ENCODE measurements at regions not wholly inside any gene's neighbourhood (a gene's known extent, or its start where the extent isn't known, plus 50 kb on each side); places are given as distances from the start of the nearest gene placed in this dataset.

DNA sequence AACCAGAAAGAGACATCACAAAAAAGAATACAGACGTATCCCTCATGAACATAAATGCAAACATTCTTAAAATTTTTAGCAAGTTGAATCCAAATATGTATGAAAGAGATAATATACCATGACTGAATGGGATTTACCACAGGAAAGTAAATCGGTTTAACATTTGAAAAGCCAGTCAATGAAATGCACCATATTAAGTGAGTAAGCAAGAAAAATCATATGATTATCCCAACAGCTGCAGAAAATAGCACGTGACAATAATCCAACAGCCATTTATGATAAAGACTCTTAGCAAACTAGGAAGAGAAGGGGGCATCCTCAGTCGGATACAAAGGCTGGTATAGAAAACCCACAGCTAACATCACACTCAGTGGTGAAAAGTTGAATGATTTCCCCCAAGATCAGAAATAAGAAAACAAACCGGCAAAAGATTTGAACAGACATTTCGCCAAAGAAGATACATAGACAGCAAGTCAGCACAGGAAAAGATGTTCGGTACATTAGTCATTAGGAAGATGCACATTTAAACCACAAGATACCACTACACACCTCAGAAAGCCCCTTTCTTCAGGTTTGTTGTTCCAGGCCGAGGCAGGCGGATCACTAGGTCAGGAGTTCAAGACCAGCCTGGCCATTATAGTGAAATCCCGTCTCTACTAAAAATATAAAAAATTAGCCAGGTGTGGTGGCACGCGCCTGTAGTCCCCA lies 144.3 kb downstream of the INHBB start:
- no peaks in the 10 kb centered on the region for H3K9me3 ChIP-seq
- in situ Hi-C loops (cut with MboI; ENCODE audit: low sequenced_read_pairs): no loop called here
- no peak for DNase-seq (ENCODE audit: low spot score in 2 of 2)
- no peaks in the 10 kb centered on the region for H3K36me3 ChIP-seq (replicated peaks)
- H3K4me1 ChIP-seq: no peaks in the 10 kb centered on the region
- no peak overlapping the region for H3K4me3 ChIP-seq
- H3K27me3 ChIP-seq (ENCODE audit: low read depth): no peaks in the 10 kb centered on the region

DNA sequence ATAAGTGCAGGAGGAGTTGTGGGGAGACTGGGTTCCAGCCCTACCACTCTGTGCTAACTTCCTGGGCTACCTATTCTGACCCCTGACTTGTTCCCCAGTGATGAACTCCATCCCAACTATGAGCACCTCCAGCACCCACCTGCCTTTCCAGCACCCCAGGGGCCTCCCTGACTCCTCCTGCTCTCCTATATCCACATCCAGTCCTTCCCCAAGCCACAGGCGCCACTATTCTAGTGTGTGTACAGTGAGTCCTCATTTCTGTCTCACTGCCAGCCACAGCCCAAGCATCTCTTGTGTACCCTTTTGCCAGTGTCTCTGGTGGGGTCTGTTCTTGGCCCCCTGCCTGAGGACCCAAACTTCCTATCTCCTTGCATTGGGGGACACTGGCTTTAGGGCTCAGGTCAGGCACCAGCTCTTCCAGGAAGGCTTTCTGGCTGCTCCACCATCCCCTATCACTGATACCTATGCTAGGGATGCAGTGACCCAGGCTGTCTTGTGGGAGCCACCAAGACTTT lies 145.2 kb downstream of the INHBB start:
- in situ Hi-C loops (cut with MboI; ENCODE audit: low sequenced_read_pairs): no loop called here
- Histone ChIP-seq H3K27me3 (ENCODE audit: low read depth) (no peaks in the 10 kb centered on the region), H3K4me3 (no peak overlapping the region), H3K9me3 (no peaks in the 10 kb centered on the region), H3K4me1 (no peaks in the 10 kb centered on the region), H3K36me3 (replicated peaks) (no peaks in the 10 kb centered on the region)
- DNase-seq (ENCODE audit: low spot score in 2 of 2): no peak

DNA sequence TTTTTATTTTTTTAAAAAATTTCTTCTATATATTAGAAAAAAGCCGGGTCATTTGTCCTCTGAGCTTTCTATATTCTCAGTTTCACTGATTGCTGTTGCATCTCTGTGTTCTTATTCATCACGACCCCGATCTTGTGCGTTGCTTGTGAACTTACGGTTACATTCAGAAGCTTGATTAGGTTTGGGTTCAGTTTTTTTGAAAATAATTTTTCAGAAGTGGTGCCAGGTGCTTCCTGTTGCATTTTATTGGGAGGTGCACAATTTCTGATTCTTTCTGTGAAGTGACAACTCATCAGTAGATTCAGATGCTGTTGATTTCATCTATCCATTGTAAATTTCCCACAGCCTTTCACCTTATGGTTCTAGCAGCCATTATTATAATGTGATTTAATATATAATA lies 147.3 kb downstream of the INHBB start:
- in situ Hi-C loops (cut with MboI; ENCODE audit: low sequenced_read_pairs): no loop called here
- H3K9me3 ChIP-seq: no peaks in the 10 kb centered on the region
- H3K27me3 ChIP-seq (ENCODE audit: low read depth): no peaks in the 10 kb centered on the region
- no peak overlapping the region for H3K4me3 ChIP-seq
- DNase-seq (ENCODE audit: low spot score in 2 of 2): no peak
- no peaks in the 10 kb centered on the region for H3K4me1 ChIP-seq
- H3K36me3 ChIP-seq (replicated peaks): no peaks in the 10 kb centered on the region

DNA sequence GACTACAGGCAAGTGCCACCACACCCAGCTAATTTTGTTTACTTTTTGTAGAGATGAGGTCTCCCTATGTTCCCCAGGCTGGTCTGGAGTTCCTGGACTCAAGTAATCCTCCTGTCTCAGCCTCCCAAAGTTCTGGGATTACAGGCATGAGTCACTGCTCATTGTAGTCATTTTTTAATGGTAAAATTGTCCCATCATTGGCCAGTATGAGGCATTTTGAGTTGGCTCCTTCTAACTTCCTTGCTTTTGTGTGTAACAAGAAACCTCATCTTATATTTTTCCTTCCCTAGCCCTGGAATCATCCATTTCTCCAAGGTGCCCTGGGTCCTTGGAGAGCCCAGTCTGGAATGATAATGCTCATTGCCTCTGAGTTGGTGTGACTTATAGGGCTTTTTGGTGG lies 148.5 kb downstream of the INHBB start:
- no peaks in the 10 kb centered on the region for H3K4me1 ChIP-seq
- DNase-seq (ENCODE audit: low spot score in 2 of 2): no peak
- in situ Hi-C loops (cut with MboI; ENCODE audit: low sequenced_read_pairs): no loop called here
- no peaks in the 10 kb centered on the region for H3K36me3 ChIP-seq (replicated peaks)
- no peak overlapping the region for H3K4me3 ChIP-seq
- H3K27me3 ChIP-seq (ENCODE audit: low read depth): no peaks in the 10 kb centered on the region
- no peaks in the 10 kb centered on the region for H3K9me3 ChIP-seq

DNA sequence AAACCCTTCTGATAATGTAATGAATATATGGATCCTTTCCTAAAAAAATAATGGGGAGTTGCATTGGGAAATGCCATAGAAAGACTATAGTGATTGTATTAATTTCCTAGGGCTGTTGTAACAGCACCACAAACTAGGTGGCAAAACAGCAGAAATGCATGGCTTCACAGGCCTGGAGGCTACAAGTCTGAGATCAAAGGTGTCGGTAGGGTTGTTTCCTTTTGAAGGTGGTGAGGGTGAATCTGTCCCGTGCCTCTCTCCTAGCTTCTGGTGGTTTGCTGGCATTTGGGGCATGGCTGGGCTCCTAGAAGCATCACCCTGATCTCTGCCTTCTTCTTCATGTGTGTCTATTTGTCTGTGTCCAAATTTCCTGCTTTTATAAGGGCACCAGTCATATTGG lies 149.7 kb downstream of the INHBB start:
- Histone ChIP-seq H3K4me3 (no peak overlapping the region), H3K36me3 (replicated peaks) (no peaks in the 10 kb centered on the region), H3K9me3 (no peaks in the 10 kb centered on the region), H3K4me1 (no peaks in the 10 kb centered on the region), H3K27me3 (ENCODE audit: low read depth) (no peaks in the 10 kb centered on the region)
- DNase-seq (ENCODE audit: low spot score in 2 of 2): no peak
- in situ Hi-C loops (cut with MboI; ENCODE audit: low sequenced_read_pairs): no loop called here

DNA sequence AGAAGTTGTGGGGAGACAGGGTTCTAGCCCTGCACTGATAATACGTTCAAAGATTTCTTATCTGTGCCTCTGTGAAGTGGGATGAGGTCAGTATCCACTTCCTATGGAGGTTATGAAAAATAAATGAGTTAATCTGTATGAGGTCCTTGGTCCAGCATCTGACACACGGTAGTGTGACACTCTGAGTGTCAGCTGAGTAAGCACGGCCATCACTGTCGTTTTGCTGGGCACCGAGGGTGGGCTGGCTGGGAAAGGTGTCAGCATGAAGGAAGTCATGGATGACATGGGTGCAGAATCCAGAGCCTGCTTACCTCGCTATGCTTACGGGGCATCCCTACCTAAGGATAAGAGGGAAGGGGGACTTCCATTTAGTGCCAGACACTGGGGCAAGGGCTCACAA lies 150.3 kb downstream of the INHBB start:
- no peak for DNase-seq (ENCODE audit: low spot score in 2 of 2)
- Histone ChIP-seq H3K4me1 (no peaks in the 10 kb centered on the region), H3K9me3 (no peaks in the 10 kb centered on the region), H3K4me3 (no peak overlapping the region), H3K36me3 (replicated peaks) (no peaks in the 10 kb centered on the region), H3K27me3 (ENCODE audit: low read depth) (no peaks in the 10 kb centered on the region)
- in situ Hi-C loops (cut with MboI; ENCODE audit: low sequenced_read_pairs): no loop called here

DNA sequence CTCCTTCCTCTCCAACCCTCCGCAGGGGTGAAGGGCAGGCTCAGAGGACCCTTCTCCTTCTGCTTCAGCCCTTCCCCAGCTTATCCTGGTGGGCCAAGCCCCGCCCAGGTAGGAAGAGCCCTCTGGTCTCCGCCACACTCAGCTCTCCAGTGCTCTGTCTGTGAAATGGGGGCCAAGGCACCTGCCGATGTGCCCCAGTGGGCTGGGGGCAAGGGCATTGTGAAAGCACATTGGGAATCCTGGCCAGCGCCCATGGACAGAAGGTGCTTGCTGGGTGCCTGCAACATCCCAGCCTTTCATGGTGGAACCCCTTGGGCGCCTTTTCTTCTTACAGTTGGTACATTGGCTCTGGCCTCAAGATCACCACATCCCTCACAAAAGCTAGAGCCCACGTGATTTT lies 150.8 kb downstream of the INHBB start:
- Histone ChIP-seq H3K36me3 (replicated peaks) (no peaks in the 10 kb centered on the region), H3K27me3 (ENCODE audit: low read depth) (no peaks in the 10 kb centered on the region), H3K4me3 (no peak overlapping the region), H3K4me1 (no peaks in the 10 kb centered on the region), H3K9me3 (no peaks in the 10 kb centered on the region)
- in situ Hi-C loops (cut with MboI; ENCODE audit: low sequenced_read_pairs): no loop called here
- no peak for DNase-seq (ENCODE audit: low spot score in 2 of 2)

DNA sequence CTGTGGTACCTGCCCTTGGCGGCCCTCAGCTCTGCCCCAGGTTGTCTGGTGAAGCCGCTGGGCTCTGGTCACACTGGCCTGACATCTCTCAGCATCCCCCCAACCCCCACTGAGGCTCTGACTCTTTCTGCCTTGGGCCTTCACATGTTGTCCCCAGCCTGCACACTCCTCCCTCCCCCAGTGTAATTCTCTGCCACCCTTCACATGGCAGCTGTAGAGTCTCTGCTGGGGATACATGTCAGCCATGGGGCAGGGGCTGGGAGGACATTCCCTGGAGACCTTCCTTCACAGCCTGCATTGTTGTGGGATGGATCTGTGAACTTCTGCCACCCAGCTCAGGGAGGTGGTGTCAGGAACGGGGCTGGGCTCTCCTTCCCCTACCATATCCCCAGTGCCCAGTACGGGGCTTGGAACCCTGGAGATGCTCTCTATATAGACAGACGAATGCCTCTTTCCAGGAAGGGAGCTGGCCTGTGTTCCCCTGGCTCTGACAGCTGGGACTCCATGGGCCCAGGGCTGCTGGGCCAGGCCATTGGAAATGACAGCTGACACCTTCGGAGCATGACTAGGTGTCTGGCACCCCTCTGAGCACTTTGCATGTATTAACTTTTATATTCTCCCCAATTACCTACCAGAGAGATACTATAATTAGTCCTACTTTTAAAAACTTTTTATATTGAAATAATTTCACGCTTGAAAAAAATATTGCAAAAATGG lies 151.5 kb downstream of the INHBB start:
- no peak for DNase-seq (ENCODE audit: low spot score in 2 of 2)
- in situ Hi-C loops (cut with MboI; ENCODE audit: low sequenced_read_pairs): no loop called here
- Histone ChIP-seq H3K4me3 (no peak overlapping the region), H3K27me3 (ENCODE audit: low read depth) (no peaks in the 10 kb centered on the region), H3K36me3 (replicated peaks) (no peaks in the 10 kb centered on the region), H3K9me3 (no peaks in the 10 kb centered on the region), H3K4me1 (no peaks in the 10 kb centered on the region)

DNA sequence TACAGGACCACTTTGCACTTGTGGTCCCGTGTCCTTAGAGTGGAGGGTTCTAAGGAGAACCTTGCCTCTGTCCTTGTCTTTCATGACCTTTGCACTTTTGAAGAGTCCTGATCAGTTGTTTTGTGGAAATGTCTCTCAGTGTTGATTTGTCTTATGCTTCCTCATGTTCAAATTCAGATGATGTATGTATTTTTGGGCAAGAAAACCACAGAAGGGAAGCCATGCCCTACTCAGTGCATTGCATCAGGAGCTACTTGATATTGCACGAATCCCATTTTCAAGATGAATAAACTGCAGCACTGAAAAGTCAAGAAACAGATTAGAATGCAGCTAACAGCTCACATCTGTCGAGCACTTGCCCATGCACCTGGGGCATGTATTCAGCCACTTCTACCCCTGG lies 152.2 kb downstream of the INHBB start:
- no peaks in the 10 kb centered on the region for H3K9me3 ChIP-seq
- H3K27me3 ChIP-seq (ENCODE audit: low read depth): no peaks in the 10 kb centered on the region
- DNase-seq (ENCODE audit: low spot score in 2 of 2): no peak
- no peak overlapping the region for H3K4me3 ChIP-seq
- H3K4me1 ChIP-seq: no peaks in the 10 kb centered on the region
- H3K36me3 ChIP-seq (replicated peaks): no peaks in the 10 kb centered on the region
- in situ Hi-C loops (cut with MboI; ENCODE audit: low sequenced_read_pairs): no loop called here

DNA sequence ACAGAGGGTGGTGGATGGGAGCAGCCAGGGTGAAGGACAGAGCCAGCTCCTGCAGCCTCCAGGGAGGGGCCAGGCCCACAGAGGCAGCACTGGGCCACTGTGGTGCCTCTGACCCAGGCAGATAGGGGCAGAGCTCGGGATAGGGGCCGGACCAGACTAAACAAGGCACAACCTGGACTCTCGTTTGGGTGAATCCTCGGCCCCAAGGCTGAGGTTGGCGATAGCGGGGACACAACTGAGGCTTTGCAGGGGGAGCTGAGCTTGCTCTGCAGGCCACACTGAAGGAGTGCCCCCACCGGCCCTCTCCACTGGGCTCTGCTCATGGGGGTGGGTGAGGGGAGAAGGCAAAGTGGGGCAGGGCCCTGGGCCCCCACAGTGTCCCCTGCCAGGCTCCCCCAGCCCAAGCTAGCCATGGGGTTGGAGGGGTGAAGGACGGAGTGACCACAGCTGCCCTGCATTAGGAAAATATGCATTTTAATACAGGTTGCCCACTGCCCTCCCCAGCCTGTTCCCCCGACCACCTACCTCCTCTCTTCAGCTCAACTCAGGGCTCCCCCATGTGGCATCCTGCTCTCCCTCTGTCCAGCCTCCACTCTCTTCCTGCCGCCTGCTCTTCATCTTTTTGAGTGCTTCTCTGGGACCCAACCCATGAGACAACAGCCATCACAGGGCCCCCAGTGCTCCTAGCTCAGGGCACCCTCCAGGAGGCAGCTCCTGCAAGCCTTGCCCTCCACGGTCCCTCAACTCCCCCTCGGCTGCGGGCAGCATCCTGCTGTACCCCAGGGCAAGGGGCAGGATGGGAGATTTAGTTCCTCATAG lies 152.8 kb downstream of the INHBB start:
- in situ Hi-C loops (cut with MboI; ENCODE audit: low sequenced_read_pairs): no loop called here
- H3K4me3 ChIP-seq: no peak overlapping the region

DNA sequence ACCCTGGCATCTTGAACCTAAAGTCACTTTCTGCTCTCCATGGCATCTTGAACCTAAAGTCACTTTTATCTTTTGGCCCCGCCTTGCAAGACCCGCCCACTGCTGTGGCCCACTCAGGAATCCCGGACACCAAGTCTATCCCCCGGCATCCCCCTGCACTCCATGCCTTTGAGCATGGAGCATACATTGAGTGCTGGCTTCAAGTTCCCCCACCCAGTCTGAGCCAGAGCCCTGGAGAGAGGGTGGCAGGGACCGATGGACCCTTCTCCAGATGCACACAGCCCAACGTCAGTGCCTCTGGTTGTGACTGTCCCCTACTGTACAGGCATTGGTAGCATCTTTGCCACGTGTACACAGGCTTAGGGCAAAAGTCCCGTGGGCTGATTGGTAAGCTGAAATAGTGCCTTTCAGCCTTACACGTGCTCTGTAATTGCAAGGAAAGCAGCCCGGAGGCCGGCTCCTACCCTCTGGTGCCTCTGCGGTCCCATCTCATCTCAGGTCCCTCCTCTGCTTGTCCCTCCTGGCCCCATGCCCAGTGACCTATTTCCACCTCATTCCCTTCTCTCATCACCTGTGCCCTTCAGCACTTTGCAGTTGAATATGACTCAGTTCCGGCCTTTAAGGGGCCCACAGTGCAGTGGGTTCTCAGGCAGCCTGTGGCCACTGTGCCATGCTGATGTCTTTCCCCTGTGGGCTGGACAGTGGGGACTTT lies 154.0 kb downstream of the INHBB start:
- no peaks in the 10 kb centered on the region for H3K27me3 ChIP-seq (ENCODE audit: low read depth)
- H3K4me3 ChIP-seq: no peak overlapping the region
- no peak for DNase-seq (ENCODE audit: low spot score in 2 of 2)
- in situ Hi-C loops (cut with MboI; ENCODE audit: low sequenced_read_pairs): no loop called here
- H3K9me3 ChIP-seq: no peaks in the 10 kb centered on the region
- H3K4me1 ChIP-seq: no peaks in the 10 kb centered on the region
- H3K36me3 ChIP-seq (replicated peaks): no peaks in the 10 kb centered on the region

More for the DNA sequence above, 152.8 kb downstream of the INHBB start:
- no peaks in the 10 kb centered on the region for H3K36me3 ChIP-seq (replicated peaks)
- no peak for DNase-seq (ENCODE audit: low spot score in 2 of 2)
- no peaks in the 10 kb centered on the region for H3K4me1 ChIP-seq
- H3K9me3 ChIP-seq: no peaks in the 10 kb centered on the region
- no peaks in the 10 kb centered on the region for H3K27me3 ChIP-seq (ENCODE audit: low read depth)

DNA sequence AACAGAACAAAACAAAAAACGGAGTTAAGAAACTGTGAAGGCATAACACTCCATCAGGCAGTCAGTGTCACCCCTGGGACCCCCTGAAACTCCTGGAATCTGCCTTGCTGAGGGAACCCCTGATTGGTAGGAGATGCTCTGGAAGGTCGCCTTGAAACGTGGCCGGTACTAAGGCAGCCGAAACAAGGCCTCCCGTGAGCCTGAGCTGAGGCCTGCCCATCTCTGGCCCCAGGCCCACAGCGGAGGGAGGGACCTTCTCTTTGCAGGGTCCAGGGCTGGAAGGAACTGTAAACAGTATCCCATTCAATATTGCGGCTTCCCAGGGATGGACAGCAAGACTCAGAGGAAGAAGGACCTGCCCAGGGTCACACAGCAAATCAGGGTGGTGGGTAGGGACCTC lies 155.7 kb downstream of the INHBB start:
- H3K9me3 ChIP-seq: no peaks in the 10 kb centered on the region
- no peak for DNase-seq (ENCODE audit: low spot score in 2 of 2)
- no peaks in the 10 kb centered on the region for H3K36me3 ChIP-seq (replicated peaks)
- in situ Hi-C loops (cut with MboI; ENCODE audit: low sequenced_read_pairs): no loop called here
- no peaks in the 10 kb centered on the region for H3K27me3 ChIP-seq (ENCODE audit: low read depth)
- no peaks in the 10 kb centered on the region for H3K4me1 ChIP-seq
- no peak overlapping the region for H3K4me3 ChIP-seq

DNA sequence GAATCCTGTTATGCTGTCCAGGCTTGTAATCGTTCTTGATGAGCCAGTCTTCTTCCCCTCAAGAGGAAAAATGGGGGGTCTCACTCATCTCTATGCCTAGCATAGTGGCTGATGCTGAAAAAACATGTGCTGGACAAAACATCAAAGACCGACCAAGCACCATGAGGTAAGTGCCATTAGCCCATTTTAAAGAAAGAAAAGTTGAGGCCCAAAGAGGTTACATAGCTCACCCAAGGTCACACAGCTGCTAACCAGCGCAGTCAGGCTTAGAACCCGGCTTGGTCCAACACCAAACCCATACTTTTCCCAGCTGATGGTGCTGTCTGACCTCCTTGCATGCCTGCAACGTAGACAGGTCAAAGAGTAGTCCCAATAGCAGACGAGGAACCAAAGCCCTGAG lies 156.4 kb downstream of the INHBB start:
- no peaks in the 10 kb centered on the region for H3K4me1 ChIP-seq
- in situ Hi-C loops (cut with MboI; ENCODE audit: low sequenced_read_pairs): no loop called here

More for the DNA sequence above, 156.4 kb downstream of the INHBB start:
- no peaks in the 10 kb centered on the region for H3K9me3 ChIP-seq
- no peak for DNase-seq (ENCODE audit: low spot score in 2 of 2)
- H3K36me3 ChIP-seq (replicated peaks): no peaks in the 10 kb centered on the region
- no peaks in the 10 kb centered on the region for H3K27me3 ChIP-seq (ENCODE audit: low read depth)
- no peak overlapping the region for H3K4me3 ChIP-seq
